Peyer's patch (tissue), 4 donors: ENCODE measurements at regions not wholly inside any gene's neighbourhood (a gene's known extent, or its start where the extent isn't known, plus 50 kb on each side); places are given as distances from the start of the nearest gene placed in this dataset.

Experiments
- DNase-seq, 3 donors: peaks; one replicate each; pipeline ENCODE4 v3.0.0-alpha.2; 2017 to 2019
- H3K27ac ChIP-seq, 4 donors: fragments of 200-600 bp; sonication (generic); one replicate each; pipeline ENCODE4 v1.5.1; 2016 to 2019
- H3K27me3 ChIP-seq, 2 donors: fragments of 200-600 bp; sonication (generic); one replicate each; pipeline ENCODE4 v1.5.1; 2019
- H3K36me3 ChIP-seq, 3 donors: fragments of 200-600 bp; sonication (generic); one replicate each; pipeline ENCODE4 v1.5.1; 2016 to 2019
- H3K4me1 ChIP-seq, 4 donors: fragments of 200-600 bp; sonication (generic); one replicate each; pipeline ENCODE4 v1.5.1; 2016 to 2019
- H3K4me3 ChIP-seq, 4 donors: fragments of 200-600 bp; sonication (generic); 1 replicate in 3 of 4; 2 replicates in 1 of 4; pipeline ENCODE4 v1.5.1; 2016 to 2019; ENCODE audit warnings: mild to moderate bottlenecking in 1 of 4
- H3K9me3 ChIP-seq, 4 donors: fragments of 200-600 bp; sonication (generic); one replicate each; pipeline ENCODE4 v1.5.1; 2016 to 2019; ENCODE audit warnings: mild to moderate bottlenecking in 1 of 4
- CTCF ChIP-seq, 6 experiments: fragments of 450-650 bp in 4 of 6; fragments of 200-600 bp in 2 of 6; sonication (generic) in 1 of 6; IDR thresholded peaks; one replicate each; pipeline ENCODE4 v1.5.1; 2017 to 2019; ENCODE audit warnings: antibody characterized with exemption in 6 of 6, mild to moderate bottlenecking in 3 of 6, moderate library complexity in 1 of 6
- POLR2A ChIP-seq, 2 donors: fragments of 450-650 bp; IDR thresholded peaks; one replicate each; pipeline ENCODE4 v1.5.1; 2017; ENCODE audit warnings: antibody characterized with exemption in 2 of 2, mild to moderate bottlenecking in 2 of 2, moderate library complexity in 2 of 2

GRCh38 chr5:101385276-101385675 lies 482.2 kb upstream of the ST8SIA4 start:
- TF ChIP-seq CTCF (IDR thresholded peaks at IDR 0.05) (no peak), POLR2A (IDR thresholded peaks at IDR 0.05) (no peak)
- no peak overlapping the region for H3K4me3 ChIP-seq
- no peaks in the 10 kb centered on the region for H3K36me3 ChIP-seq
- H3K4me1 ChIP-seq = no peaks in the 10 kb centered on the region
- no peaks in the 10 kb centered on the region for H3K9me3 ChIP-seq
- H3K27me3 ChIP-seq = no peaks in the 10 kb centered on the region
- no peak for DNase-seq
- H3K27ac ChIP-seq = no peak overlapping the region

- no peak overlapping the region for H3K4me3 ChIP-seq
Observed at GRCh38 chr5:101370181-101370580, 467.1 kb upstream of the ST8SIA4 start.

GRCh38 chr5:101364469-101364868 lies 461.4 kb upstream of the ST8SIA4 start:
- Histone ChIP-seq H3K27ac (no peak overlapping the region), H3K4me3 (no peak overlapping the region), H3K4me1 (no peaks in the 10 kb centered on the region), H3K9me3 (no peaks in the 10 kb centered on the region), H3K27me3 (no peaks in the 10 kb centered on the region), H3K36me3 (no peaks in the 10 kb centered on the region)
- TF ChIP-seq POLR2A (IDR thresholded peaks at IDR 0.05) (no peak), CTCF (IDR thresholded peaks at IDR 0.05) (no peak)
- peak in 1 of 3 donors; percentile 45 for DNase-seq

More at GRCh38 chr5:101370181-101370580, 467.1 kb upstream of the ST8SIA4 start:
- TF ChIP-seq POLR2A (IDR thresholded peaks at IDR 0.05) (no peak), CTCF (IDR thresholded peaks at IDR 0.05) (no peak)
- no peaks in the 10 kb centered on the region for H3K27me3 ChIP-seq
- no peaks in the 10 kb centered on the region for H3K9me3 ChIP-seq
- no peaks in the 10 kb centered on the region for H3K36me3 ChIP-seq
- DNase-seq = no peak
- no peaks in the 10 kb centered on the region for H3K4me1 ChIP-seq
- no peak overlapping the region for H3K27ac ChIP-seq

GRCh38 chr5:101362067-101362466 lies 459.0 kb upstream of the ST8SIA4 start:
- no peaks in the 10 kb centered on the region for H3K4me1 ChIP-seq
- H3K27me3 ChIP-seq = no peaks in the 10 kb centered on the region
- H3K4me3 ChIP-seq = no peak overlapping the region
- TF ChIP-seq CTCF (IDR thresholded peaks at IDR 0.05) (no peak), POLR2A (IDR thresholded peaks at IDR 0.05) (no peak)
- no peaks in the 10 kb centered on the region for H3K36me3 ChIP-seq
- no peak for DNase-seq
- no peak overlapping the region for H3K27ac ChIP-seq
- no peaks in the 10 kb centered on the region for H3K9me3 ChIP-seq

- no peaks in the 10 kb centered on the region for H3K9me3 ChIP-seq
- no peak overlapping the region for H3K4me3 ChIP-seq
- H3K27me3 ChIP-seq = no peaks in the 10 kb centered on the region
- no peak overlapping the region for H3K27ac ChIP-seq
- TF ChIP-seq POLR2A (IDR thresholded peaks at IDR 0.05) = no peak
- no peak for TF ChIP-seq CTCF (IDR thresholded peaks at IDR 0.05)
- DNase-seq = no peak
- no peaks in the 10 kb centered on the region for H3K36me3 ChIP-seq
- no peaks in the 10 kb centered on the region for H3K4me1 ChIP-seq
Observed at GRCh38 chr5:101346906-101347305, 443.8 kb upstream of the ST8SIA4 start.

GRCh38 chr5:101346447-101346846 lies 443.4 kb upstream of the ST8SIA4 start:
- no peaks in the 10 kb centered on the region for H3K27me3 ChIP-seq
- H3K9me3 ChIP-seq = no peaks in the 10 kb centered on the region
- DNase-seq = no peak
- no peaks in the 10 kb centered on the region for H3K4me1 ChIP-seq
- H3K4me3 ChIP-seq = no peak overlapping the region
- no peak overlapping the region for H3K27ac ChIP-seq
- no peak for TF ChIP-seq POLR2A (IDR thresholded peaks at IDR 0.05)
- TF ChIP-seq CTCF (IDR thresholded peaks at IDR 0.05) = no peak
- no peaks in the 10 kb centered on the region for H3K36me3 ChIP-seq
